ENCODE measurements at regions not wholly inside any gene's neighbourhood (a gene's known extent, or its start where the extent isn't known, plus 50 kb on each side); places are given as distances from the start of the nearest gene placed in this dataset.
"Not testable (repeated sequence)": the region's sequence is repeated elsewhere in the genome, so short reads cannot be mapped to it uniquely, and the experiment has no call there.

DNA sequence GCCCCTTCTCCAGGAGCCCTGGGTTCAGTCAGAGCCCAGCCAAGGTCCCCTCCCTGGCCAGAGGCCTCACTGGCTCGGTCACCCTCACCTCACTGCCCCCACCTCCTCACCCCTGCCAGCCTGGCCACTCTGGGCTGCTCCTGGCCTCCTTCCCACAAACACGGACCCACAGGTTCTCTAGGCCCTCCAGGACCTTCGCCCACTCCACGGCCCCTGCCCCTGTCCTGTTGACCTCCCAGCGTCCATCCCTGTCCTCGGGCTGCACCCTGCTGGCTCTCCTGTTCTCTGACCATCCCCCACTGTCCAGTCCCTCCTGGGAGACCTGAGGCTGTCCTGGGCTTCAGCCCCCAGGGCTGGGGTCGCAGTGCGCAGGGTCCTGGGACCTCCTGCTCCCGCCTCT lies 173.3 kb downstream of the TMEM121 start:
- peak in 1 of 2 donors; percentile 1 for DNase-seq

DNA sequence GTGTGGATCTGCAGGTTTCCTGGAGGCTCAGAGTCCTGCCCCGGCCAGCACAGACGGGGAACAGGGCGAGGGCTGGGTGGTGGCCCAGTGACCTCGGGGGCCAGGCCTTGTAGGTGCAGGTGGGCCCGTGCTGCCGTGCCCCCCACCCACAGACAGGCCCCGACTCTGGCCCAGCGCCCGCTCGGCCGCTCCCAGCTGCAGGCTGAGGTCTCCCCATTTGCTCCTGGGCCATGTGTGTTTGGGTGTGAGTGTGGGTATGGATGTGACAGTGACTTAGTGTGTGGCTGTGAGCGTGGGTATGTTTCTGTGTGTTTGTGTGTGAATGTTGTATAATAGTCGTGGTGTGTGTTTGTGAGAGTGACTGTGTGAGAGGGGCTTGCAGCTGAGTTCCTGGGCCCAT lies 173.8 kb downstream of the TMEM121 start:
- DNase-seq, result peak in 1 of 2 donors; percentile 7

DNA sequence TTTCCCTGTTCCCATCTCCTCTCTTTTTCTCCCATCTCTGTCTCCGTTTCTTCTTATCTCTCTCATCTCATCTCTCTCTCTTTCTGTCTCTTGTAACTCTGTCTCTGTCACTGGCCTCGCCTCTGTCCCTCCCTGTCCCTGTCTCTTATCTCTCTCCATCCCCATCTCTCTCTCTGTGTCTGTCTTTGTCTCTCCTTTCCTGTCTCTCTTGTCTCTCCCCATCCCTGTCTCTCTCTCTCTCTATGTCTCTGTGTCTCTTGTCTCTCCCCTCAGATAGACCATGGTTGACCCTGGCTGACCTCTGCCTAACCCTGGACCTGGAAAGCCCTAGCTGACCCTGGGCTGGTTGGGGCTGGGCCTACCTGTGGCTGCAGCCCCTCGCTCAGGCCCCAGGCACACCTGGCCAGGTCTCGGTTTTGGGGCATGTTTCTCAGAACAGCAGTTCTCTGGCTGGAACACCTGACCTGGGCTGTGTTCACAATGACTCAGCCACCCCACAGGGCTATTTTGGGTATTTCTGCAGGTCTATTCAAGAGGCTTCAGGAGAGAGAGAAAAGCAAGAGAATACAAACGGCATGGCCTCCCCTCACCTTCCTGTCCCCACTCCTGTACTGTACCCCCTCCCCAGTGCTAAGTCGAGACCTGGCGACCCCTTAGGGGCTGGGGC lies 174.4 kb downstream of the TMEM121 start:
- peak in 1 of 2 donors; percentile 5 for DNase-seq

DNA sequence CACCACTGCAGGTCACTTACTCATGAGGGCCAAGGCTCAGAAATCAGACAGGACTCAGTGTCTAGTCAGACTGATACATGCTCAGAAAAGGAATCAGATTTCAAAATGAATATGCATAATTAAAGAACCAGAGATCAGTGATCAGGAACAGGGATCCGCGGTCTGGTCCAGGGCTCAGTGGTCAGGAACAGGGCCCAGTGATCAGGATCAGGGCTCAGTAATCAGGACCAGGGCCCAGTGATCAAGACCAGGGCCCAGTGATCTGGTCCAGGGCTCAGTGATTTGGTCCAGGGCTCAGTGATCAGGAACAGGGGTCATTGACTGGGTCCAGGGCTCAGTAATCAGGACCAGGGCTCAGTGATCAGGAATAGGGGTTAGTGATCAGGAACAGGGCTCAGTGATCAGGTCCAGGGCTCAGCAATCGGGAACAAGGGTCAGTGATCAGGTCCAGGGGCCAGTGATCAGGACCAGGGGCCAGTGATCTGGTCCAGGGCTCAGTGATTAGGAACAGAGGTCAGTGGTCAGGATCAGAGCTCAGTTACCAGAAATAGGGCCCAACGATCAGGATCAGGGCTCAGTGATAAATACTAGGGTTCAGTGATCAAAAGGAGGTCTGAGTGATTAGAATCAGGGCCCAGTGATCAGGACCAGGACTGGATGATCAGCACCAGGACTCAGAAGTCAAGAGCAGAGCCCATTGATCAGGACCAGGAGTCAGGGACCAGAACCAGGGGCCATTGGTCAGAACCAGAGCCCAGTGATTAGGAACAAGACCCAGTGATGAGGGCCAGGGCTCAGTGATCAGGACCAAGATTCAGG lies 175.3 kb downstream of the TMEM121 start:
- no peak for DNase-seq

DNA sequence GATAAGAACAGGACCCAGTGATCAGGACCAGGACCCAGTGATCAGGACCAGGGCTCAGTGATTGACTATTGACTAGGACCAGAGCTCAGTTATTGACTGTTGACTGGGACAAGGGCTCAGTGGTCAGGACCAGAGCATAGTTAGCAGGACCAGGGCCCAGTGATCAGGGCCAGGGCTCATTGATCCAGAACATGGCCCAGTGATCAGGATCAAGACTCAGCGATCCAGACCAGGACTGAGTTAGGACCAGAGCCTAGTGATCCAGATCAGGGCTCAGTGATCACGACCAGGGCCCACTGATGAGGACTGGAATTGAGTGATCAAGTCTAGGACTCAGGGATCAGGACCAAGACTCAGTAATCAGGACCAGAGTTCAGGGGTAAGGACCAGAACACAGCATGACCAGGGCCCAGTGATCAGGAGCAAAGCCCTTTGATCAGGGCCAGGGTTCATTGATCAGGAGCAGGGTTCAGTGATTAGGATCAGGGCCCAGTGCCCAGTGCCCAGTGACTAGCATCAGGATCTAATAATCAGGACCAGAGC lies 176.0 kb downstream of the TMEM121 start:
- DNase-seq, result no peak

DNA sequence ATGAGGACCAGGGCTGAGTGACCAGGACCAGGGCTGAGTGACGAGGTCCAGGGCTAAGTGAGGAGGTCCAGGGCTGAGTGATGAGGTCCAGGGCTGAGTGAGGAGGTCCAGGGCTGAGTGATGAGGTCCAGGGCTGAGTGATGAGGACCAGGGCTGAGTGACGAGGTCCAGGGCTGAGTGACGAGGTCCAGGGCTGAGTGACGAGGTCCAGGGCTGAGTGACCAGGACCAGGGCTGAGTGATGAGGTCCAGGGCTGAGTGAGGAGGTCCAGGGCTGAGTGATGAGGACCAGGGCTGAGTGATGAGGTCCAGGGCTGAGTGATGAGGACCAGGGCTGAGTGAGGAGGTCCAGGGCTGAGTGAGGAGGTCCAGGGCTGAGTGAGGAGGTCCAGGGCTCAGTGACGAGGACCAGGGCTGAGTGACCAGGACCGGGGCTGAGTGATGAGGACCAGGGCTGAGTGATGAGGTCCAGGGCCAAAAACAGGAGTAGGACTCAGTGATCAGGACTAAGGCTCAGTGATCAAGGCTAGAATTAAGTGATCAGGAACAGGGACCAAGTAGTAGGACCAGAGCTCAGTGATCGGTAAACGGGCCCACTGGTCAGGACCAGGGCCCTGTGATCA lies 176.8 kb downstream of the TMEM121 start:
- not testable (repeated sequence) for DNase-seq

DNA sequence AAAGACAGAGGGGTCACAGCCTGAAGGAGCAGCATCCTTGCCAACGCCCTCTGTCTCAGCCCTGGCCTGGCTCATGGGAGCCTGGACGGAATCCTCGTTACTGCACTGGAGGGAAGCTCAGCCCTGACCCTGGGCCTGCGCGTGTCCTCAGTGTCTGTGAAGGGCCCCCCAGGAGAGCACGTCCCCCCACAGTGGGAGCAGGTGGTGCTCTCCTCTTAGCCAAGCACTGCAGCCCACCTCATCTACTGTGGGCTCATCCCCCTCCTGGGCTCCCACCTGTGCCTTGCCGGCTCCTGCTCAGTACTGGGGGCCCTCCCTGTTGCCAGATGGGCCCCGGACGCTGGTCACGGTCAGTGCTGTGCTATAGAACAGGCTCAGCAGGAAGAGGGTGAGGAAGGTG lies 177.7 kb downstream of the TMEM121 start:
- not testable (repeated sequence) for DNase-seq

DNA sequence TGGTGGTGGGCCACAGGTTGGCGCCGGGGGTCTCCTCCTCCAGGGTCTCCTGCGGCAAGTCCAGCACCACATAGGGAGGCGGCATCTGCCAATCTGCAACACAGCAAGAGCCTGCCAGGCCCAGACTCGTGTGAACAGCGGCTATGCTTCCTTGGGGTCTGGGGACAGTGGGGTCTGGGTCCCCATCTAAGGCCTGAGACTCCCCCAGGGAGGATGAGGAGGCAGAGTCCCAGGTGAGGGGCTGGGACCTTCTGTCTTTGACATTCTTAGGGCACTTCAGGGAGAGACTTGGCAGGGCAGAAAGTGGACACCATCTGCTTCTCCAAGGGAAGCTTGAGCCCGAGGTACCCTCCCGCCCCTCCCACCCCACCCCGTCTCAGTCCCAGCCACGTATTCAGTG lies 178.1 kb downstream of the TMEM121 start:
- DNase-seq, result not testable (repeated sequence)

DNA sequence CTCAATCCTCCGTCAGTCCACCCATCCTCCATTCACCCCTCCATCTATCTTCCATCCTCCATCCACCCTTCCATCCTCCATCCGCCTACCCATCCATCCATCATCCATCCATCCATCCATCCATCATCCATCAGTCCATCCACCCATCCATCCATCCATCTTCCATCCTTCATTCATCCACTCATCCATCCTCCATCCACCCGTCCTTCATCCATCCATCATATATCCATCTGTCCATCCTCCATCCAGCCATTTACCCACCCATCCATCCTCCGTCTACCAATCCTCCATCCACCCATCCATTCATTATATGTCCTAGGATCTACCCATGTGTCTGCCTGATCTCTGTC lies 179.1 kb downstream of the TMEM121 start:
- DNase-seq, result not testable (repeated sequence)

DNA sequence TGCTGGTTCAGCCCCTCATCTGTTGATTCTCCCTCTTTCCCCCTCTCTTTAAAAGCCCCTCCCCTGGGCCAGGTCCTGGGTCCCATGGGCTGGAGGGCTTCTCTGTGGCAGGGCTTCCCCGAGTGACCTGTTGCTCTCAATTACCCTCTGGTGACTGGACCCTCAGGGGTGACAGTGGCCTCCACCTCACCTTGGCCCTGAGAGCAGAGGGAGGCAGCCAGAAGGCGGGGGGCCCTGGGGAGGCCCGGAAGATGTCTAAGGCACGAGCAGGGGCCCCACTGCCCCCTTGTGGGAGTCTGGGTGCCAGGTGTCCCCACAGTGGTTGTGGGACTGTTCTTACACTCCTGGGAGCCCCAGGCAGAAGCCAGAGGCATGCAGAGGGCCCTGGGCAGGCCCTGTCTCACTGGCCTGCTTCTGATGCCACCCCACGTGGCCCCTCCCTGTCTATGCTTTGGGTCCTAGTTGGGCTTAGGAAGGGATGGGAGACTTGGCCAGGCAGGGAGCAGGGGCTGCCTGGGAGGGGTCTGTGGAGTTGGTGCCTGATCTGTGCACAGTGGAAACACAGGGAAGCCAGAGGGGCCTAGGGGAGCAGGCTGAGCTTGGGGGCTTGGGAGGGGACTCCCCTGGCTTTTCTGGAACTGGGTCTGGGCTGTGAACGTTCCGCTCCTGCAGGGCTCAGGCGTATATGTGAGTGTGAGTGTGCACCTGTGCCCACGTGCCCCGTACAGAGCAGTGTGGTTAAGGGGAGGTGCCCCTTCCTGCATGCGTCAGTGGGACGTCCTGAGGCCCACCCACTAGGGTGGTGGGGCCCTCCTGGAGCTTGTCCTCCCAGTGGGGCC lies 179.7 kb downstream of the TMEM121 start:
- not testable (repeated sequence) for DNase-seq

DNA sequence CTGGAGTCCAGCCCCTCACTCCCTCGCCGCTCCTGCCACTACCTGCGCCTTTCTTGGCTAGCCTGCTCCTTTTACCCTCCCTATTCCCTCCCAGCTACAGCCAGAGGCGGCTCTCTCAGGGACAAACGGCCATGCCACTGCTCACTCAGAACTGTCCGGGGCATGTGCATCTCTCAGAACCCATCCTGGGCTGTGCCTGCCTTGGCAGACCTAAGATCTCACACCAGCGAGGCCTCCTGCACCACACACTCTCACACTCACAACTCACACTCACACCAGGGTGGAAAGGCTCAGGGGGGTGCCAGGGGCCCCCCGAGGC lies 180.3 kb downstream of the TMEM121 start:
- not testable (repeated sequence) for DNase-seq

DNA sequence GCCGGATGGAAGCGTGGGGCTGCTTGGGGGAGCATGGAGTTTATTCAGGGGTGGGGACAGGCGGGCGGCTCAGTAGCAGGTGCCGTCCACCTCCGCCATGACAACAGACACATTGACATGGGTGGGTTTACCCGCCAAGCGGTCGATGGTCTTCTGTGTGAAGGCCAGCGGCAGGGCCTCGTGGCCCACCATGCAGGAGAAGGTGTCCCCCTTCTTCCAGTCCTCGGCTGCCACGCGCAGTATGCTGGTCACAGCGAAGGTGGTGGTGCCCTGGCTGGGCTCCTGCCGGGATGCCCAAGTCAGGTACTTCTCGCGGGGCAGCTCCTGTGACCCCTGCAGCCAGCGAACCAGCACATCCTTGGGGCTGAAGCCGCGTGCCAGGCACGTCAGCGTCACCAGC lies 180.7 kb downstream of the TMEM121 start:
- DNase-seq, result not testable (repeated sequence)

DNA sequence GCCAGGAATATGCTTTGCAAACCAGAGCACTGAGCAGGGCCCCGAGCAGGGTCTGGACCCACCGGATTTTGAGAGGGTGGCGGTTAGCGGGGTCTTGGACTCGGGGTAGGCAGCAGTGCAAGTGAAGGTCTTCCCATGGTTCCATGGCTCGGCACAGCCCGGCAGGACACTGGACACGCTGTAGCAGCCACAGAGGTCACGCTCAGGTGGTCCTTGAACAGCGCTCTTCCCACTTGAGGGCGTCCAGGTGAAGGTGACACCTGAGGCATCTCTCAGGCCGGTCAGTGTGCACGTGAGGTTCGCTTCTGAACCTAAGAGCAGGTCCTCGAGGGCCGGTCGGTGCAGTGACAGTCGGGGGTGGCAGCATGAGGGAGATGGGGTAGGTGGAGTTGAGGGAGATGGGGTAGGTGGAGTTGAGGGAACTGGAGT lies 181.4 kb downstream of the TMEM121 start:
- not testable (repeated sequence) for DNase-seq

DNA sequence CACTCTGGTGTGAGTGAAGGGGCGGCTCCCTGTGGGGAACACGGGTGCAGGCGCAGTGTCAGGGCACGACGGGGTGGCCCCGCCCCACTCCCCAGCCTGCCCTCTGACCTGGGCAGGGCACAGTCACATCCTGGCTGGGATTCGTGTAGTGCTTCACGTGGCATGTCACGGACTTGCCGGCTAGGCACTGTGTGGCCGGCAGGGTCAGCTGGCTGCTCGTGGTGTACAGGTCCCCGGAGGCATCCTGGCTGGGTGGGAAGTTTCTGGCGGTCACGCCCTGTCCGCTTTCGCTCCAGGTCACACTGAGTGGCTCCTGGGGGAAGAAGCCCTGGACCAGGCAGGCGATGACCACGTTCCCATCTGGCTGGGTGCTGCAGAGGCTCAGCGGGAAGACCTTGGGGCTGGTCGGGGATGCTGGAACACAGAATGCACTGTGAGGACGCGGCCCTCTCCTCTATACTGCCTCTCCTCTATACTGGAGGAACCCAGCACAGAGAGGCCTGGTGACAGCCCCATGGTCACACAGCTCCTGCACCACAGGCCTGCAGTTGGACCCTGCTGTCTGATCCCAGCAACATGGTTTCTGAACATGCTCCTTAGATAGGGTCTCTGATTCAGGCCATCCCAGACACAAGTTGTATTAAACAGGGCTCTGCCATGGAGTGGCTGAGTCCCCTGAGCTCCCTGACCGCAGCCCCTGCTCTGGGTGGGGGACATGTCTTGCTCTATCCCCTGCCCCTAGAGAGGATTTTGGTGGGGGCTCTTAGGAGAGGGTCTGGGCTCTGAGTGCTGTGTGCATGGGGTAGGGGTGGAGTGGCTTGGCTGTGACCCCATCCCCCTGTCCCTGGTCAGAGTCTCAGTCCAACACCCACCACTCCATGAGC lies 182.1 kb downstream of the TMEM121 start:
- DNase-seq, result not testable (repeated sequence)

DNA sequence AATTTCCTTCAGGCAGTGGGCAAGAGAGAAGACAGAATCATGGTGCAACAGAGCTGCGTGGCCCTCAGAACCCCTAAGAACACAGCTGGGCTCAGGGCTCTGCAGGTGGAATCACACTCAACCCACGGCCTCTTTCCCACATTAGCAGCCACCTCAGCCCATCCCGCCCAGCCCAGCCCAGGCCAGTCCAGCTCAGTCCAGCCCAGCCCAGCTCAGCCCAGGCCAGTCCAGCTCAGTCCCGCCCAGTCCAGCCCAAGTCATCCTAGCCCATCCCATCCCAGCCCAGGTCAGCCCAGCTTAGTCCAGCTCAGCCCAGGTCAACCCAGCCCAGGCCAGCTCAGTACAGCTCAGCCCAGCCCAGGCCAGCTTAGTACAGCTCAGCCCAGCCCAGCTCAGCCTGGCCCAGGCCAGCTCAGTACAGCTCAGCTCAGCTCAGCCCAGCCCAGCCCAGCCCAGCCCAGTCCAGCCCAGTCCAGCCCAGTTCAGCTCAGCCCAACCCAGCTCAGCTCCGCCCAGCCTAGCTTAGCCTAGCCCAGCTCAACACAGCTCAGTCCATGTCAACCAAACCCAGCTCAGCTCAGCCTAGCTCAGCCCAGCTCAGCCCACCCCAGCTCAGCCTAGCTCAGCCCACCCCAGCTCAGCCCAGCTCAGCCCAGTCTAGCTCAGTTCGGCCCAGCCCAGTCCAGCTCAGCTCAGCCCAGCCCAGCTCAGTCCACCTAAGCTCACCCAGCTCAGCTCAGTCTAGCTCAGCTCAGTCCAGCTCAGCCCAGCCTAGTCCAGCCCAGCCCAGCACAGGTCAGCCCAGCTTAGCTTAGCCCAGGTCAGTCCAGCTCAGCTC lies 183.1 kb downstream of the TMEM121 start:
- no peak for DNase-seq

DNA sequence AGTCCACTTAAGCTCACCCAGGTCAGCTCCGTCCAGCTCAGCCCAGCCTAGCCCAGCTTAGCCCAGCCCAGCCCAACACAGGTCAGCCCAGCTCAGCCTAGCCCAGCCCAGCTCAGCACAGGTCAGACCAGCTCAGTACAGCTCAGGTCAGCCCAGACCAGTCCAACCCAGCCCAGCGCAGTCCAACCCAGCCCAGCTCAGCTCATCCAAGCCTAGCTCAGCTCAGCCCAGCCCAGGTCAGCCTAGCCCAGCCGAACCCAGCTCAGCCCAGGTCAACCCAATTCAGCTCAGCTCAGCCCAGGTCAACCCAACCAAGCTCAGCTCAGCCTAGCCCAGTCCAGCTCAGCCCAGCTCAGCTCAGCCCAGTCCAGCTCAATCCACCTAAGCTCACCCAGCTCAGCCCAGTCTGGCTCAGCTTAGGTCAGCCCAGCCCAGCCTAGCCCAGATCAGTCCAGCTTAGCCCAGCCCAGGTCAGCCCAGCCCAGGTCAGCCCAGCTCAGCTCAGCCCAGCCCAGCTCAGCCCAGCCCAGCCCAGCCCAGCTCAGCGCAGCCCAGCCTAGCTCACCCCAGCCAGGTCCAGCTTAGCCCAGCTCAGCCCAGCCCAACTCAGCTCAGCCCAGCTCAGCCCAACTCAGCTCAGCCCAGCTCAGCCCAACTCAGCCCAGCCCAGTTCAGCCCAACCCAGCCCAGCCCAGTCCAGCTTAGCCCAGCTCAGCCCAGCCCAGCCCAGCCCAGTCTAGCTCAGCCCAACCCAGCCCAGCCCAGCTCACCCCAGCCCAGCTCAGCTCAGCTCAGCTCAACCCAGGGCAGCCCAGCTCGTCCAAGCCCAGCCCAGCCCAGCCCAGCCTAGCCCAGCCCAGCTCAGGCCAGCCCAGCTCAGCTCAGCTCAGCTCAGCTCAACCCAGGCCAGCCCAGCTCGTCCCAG lies 184.0 kb downstream of the TMEM121 start:
- DNase-seq, result no peak

DNA sequence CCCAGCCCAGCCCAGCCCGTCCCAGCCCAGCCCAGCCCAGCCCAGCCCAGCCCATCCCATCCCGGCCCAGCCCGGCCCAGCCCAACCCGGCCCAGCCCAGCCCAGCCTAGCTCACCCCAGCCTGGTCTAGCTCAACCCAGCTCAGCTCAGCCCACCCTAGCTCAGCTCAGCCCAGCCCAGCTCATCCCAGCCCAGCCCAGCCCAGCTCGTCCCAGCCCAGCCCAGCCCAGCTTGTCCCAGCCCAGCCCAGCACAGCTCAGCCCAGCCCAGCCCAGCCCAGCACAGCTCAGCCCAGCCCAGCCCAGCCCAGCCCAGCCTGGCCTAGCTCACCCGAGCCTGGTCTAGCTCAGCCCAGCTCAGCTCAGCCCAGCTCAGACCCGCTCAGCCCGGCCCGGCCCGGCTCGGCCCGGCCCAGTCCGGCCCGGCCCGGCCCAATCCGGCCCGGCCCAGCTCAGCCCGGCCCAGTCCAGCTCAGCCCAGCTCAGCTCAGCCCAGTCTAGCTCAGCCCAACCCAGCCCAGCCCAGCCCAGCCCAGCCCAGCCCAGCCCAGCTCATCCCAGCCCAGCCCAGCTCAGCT lies 184.7 kb downstream of the TMEM121 start:
- DNase-seq, result no peak

DNA sequence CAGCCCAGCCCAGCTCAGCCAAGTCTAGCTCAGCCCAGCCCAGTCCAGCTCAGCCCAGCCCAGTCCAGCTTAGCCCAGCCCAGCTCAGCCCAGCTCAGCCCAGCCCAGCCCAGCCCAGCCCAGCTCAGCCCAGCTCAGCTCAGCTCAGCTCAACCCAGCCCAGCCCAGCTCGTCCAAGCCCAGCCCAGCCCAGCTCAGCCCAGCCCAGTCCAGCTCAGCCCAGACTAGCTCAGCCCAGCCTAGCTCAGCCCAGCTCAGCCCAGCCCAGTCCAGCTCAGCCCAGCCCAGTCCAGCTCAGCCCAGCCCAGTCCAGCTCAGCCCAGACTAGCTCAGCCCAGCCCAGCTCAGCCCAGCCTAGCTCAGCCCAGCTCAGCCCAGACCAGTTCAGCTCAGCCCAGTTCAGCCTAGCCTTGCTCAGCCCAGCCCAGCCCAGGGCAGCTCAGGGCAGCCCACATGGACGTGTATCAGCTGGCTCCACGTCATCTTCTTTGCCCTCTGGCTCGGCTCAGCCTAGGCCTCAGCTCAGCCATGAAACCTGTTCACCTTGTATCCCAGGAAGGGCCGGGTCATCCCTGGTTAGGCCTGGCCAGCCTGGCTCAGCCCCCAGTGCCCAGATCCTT lies 185.6 kb downstream of the TMEM121 start:
- no peak for DNase-seq

DNA sequence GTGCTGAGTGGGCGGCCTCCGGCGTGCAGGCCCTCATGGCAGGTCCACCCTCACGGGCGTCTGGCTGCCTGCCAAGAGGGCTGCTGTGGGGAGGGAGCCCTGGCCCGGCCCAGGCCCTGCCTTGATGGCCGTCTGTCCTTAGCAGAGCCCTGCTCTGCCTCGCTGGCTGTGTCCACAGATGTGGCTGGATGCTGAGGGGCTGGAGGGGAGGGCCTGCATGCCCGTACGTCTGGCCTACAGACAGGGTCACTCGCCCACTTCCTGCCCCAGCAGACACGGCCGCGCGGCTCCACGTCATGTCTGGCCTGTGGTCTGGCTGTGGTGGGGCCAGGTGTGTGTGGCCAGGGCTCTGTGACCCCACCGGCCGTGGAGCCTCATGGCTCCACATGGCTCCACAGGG lies 186.3 kb downstream of the TMEM121 start:
- DNase-seq, result not testable (repeated sequence)

Data from stimulated activated CD4-positive, alpha-beta T cell treated with anti-CD3 and anti-CD28 coated beads, Interleukin-2, amount 100 ng/mL, for 24 hours (primary cell).